ENCODE measurements at regions not wholly inside any gene's neighbourhood (a gene's known extent, or its start where the extent isn't known, plus 50 kb on each side); places are given as distances from the start of the nearest gene placed in this dataset.

DNA sequence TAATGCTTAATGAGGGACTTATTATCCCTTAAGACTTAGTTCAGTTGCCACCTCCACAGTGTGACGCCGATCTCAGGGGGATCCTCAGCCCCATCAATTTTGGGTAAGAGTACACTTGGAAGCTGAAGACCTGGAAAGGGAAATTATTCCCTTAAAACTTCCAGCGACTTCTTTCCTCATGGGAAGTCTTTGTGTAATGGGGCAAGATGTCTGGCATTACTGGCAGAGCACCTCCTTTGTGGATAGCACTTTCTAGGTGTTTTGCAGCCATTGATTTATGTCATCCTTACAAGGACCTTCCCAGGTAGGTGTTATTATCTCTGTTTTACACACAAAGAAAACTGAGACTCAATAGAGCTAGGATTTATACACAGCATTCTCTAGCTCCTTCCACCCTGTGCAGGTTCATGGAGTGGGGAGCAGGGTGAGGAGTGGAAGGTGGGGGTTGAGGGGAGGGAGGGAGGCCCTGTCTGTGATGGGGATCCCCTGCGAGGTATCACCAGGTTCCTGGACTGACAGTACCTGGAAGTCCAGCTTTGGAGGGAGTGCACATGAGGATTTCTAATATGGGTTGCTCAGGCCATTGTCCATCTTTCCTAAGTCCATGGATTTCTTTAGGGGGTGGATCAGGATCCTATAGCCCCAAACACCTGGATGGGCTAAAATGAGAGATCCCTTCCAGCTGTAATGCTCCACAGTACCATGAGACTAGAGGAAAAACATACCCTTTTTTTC, 79.4 kb downstream of the MYCN start:
- H3K4me3 ChIP-seq (ENCODE audit: low read length): no peak overlapping the region
- no peak for DNase-seq (ENCODE audit: low read depth)
- TF ChIP-seq, protein P1, sequence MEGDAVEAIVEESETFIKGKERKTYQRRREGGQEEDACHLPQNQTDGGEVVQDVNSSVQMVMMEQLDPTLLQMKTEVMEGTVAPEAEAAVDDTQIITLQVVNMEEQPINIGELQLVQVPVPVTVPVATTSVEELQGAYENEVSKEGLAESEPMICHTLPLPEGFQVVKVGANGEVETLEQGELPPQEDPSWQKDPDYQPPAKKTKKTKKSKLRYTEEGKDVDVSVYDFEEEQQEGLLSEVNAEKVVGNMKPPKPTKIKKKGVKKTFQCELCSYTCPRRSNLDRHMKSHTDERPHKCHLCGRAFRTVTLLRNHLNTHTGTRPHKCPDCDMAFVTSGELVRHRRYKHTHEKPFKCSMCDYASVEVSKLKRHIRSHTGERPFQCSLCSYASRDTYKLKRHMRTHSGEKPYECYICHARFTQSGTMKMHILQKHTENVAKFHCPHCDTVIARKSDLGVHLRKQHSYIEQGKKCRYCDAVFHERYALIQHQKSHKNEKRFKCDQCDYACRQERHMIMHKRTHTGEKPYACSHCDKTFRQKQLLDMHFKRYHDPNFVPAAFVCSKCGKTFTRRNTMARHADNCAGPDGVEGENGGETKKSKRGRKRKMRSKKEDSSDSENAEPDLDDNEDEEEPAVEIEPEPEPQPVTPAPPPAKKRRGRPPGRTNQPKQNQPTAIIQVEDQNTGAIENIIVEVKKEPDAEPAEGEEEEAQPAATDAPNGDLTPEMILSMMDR (IDR thresholded peaks at IDR 0.05; ENCODE audit: insufficient read depth, low read depth, low read length, missing control alignments): no peak

DNA sequence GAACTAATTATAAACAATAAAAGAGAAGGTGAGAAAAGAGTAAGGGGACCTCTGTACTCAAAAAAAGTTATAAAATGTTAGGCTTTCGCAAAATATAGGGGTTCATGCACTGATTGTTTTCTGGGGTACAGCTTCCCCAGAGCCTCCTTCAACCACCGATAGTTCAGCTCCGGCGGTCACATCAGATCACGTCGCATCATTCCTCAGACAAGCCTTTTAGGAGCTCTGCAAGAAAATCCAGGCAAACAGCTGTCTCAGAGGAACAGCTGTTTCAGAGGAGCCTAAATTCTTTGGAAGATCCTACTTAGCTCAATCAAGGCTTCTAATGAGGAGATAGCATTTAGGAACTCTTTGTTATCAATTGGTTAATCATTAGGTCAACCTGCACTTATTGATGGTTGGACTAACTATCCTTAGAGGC, 78.7 kb downstream of the MYCN start:
- no peak overlapping the region for H3K4me3 ChIP-seq (ENCODE audit: low read length)
- TF ChIP-seq, protein P1 (IDR thresholded peaks at IDR 0.05; ENCODE audit: insufficient read depth, low read depth, low read length, missing control alignments): no peak
- no peak for DNase-seq (ENCODE audit: low read depth)

DNA sequence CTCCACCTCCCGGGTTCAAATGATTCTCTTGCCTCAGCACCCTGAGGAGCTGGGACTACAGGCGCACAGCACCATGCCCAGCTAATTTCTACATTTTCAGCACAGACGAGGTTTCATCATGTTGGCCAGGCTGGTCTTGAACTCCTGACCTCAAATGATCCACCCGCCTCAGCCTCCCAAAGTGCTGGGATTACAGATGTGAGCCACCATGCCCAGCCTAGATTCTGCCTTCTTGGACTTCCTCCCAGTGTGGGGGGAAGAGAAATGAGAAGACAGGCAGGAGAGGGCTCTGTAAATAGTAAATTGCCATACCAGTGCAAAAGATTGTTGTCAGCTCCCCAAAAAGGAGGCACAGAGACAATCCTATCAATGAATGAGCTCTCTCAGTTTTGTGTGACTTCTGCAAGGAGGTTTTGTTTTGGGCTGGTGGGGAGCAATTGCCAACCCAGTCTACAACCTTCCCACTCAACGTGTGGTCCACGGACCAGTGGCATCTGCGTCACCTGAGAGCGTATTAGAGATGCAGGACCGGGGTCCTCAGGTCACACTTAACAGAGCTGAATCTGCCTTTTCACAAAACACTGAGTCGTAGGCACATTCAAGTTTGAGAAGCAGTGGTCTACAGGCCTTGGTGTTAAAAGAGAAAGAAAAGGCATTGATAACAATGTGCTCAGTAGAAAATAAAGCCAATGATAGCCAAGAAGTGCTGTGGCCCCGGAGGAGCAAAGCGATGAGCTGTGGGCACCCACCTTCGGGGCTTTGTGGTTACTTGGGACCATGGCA, 78.1 kb downstream of the MYCN start:
- TF ChIP-seq, protein P1 (IDR thresholded peaks at IDR 0.05; ENCODE audit: insufficient read depth, low read depth, low read length, missing control alignments): no peak
- H3K4me3 ChIP-seq (ENCODE audit: low read length): no peak overlapping the region
- DNase-seq (ENCODE audit: low read depth): no peak

DNA sequence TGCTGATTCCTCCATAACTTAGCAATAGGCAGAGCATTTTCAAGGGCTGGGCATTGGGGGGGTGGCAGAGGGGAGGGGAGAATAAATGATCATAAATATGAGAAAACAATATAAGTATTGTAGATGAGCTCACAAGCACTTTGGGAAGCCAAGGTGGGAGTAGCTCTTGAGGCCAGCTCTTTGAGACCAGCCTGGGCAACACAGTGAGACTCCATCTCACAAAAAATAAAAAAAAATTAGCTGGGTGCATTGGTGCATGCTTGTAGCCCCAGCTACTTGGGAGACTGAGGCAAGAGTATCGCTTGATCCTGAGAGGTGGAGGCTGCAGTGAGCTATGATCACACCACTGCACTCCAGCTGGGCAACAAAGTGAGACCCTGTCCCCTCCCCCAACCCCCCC, 75.9 kb downstream of the MYCN start:
- no peak for DNase-seq (ENCODE audit: low read depth)
- TF ChIP-seq, protein P1 (IDR thresholded peaks at IDR 0.05; ENCODE audit: insufficient read depth, low read depth, low read length, missing control alignments): no peak
- no peak overlapping the region for H3K4me3 ChIP-seq (ENCODE audit: low read length)

DNA sequence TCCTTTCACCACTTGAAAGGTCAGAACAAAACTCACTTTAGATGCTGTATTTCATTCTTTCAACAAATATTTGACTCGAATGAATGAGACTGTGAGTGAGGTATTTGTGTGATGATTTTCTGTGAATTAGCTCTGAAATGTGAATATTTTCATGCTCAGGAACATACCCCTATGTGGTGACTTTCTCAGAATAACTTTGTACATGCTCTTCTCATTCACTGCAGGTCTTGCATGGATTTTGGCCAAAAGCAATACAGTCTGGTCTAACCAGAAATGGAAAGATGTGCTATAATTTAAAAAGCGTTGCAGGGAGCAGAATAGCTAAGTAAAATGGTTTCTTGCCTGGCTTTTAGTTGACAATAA, 75.5 kb downstream of the MYCN start:
- TF ChIP-seq, protein P1 (IDR thresholded peaks at IDR 0.05; ENCODE audit: insufficient read depth, low read depth, low read length, missing control alignments): no peak
- no peak overlapping the region for H3K4me3 ChIP-seq (ENCODE audit: low read length)
- no peak for DNase-seq (ENCODE audit: low read depth)

DNA sequence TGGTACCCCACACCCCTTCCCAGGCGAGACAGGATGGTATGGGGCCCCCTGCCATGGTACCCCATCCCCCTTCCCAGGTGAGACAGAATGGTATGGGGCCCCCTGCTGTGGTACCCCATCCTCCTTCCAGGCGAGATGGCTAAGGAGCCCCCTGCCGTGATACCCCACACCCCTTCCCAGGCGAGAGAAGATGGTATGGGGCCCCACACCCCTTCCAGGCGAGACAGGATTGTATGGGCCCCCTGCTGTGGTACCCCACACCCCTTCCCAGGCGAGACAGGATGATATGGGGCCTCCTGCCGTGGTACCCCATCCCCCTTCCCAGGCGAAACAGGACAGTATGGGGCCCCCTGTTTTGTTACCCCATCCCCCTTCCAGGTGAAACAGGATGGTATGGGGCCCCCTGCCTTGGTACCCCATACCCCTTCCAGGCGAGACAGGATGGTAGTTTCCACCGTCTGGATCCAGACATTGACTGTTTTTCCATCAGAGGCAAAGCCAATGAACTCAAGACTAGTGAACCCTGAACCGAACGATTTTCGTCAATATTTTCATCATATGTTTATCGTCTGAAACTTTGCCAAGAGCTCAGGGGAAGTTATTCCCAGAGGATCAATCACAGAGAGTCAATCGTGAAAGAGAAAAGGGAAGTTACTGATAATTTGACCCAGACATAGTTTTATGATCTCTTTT, 75.0 kb downstream of the MYCN start:
- no peak for DNase-seq (ENCODE audit: low read depth)
- H3K4me3 ChIP-seq (ENCODE audit: low read length): no peak overlapping the region
- TF ChIP-seq, protein P1 (IDR thresholded peaks at IDR 0.05; ENCODE audit: insufficient read depth, low read depth, low read length, missing control alignments): no peak

All from epithelial cell of esophagus (primary cell).